MV-4-11 (cell line): ENCODE measurements at regions not wholly inside any gene's neighbourhood (a gene's known extent, or its start where the extent isn't known, plus 50 kb on each side); places are given as distances from the start of the nearest gene placed in this dataset.

Experiments
- DNase-seq: peaks from one replicate; lab custom pipeline; 2025; lab: John Stamatoyannopoulos, UW

GRCh38 chr5:111574311-111574710 lies 62.0 kb upstream of the STARD4 start:
- no peak for DNase-seq

- DNase-seq = no peak
These were observed 60.2 kb upstream of the STARD4 start for GRCh38 chr5:111572561-111572960.

- DNase-seq = no peak
These were observed 50.9 kb upstream of the STARD4 start for GRCh38 chr5:111563031-111563822.

- no peak for DNase-seq
These were observed 50.2 kb upstream of the STARD4 start for GRCh38 chr5:111562561-111562960.
